ENCODE measurements at regions not wholly inside any gene's neighbourhood (a gene's known extent, or its start where the extent isn't known, plus 50 kb on each side); places are given as distances from the start of the nearest gene placed in this dataset.

- ChIA-PET CTCF (no interaction called here), POLR2A (ENCODE audit: unreplicated experiment) (no interaction called here)
- Histone ChIP-seq H4K20me1 (ENCODE audit: insufficient read depth) (no peaks in the 10 kb centered on the region), H3K79me2 (ENCODE audit: low read depth) (no peaks in the 10 kb centered on the region), H3F3A (ENCODE audit: insufficient read depth, low read depth) (no peaks in the 10 kb centered on the region), H3K4me2 (no peak overlapping the region), H3K36me3 (ENCODE audit: low read depth) (no peaks in the 10 kb centered on the region), H2AFZ (no peak overlapping the region), H3K27me3 (ENCODE audit: insufficient read depth, low read depth) (peaks cover 86% of the 10 kb centered on the region), H3K4me1 (replicated peaks; ENCODE audit: insufficient read depth) (no peaks in the 10 kb centered on the region), H3K9me2 (ENCODE audit: insufficient read depth) (no peaks in the 10 kb centered on the region), H3K4me3 (no peak overlapping the region), H3K9me3 (ENCODE audit: insufficient read depth, low read depth) (no peaks in the 10 kb centered on the region), H3K27ac (no peak overlapping the region)
- intact Hi-C loops (cut with micrococcal nuclease; ENCODE audit: unreplicated experiment): no loop called here
- DNase-seq: no peak
- no TSS peak for BruUV-seq (replicated peaks)
- TF ChIP-seq EZH2 (IDR thresholded peaks at IDR 0.05; ENCODE audit: low read depth): no peak
- TF ChIP-seq CTCF (conservative IDR thresholded peaks at IDR 0.05): no peak
Observed at GRCh38 chr1:228992044-228992443, 256.8 kb downstream of the RHOU start.

- Histone ChIP-seq H3K9me3 (ENCODE audit: insufficient read depth, low read depth) (no peaks in the 10 kb centered on the region), H3K36me3 (ENCODE audit: low read depth) (no peaks in the 10 kb centered on the region), H3K4me3 (no peak overlapping the region), H3K79me2 (ENCODE audit: low read depth) (no peaks in the 10 kb centered on the region), H2AFZ (no peak overlapping the region), H3F3A (ENCODE audit: insufficient read depth, low read depth) (no peaks in the 10 kb centered on the region), H4K20me1 (ENCODE audit: insufficient read depth) (no peaks in the 10 kb centered on the region), H3K9me2 (ENCODE audit: insufficient read depth) (no peaks in the 10 kb centered on the region), H3K4me2 (no peak overlapping the region), H3K27me3 (ENCODE audit: insufficient read depth, low read depth) (peaks cover 91% of the 10 kb centered on the region), H3K4me1 (replicated peaks; ENCODE audit: insufficient read depth) (no peaks in the 10 kb centered on the region), H3K27ac (no peak overlapping the region)
- POLR2A ChIA-PET (ENCODE audit: unreplicated experiment): no interaction called here
- BruUV-seq (replicated peaks): no TSS peak
- intact Hi-C loops (cut with micrococcal nuclease; ENCODE audit: unreplicated experiment): no loop called here
- DNase-seq: no peak
- CTCF ChIA-PET: no interaction called here
- TF ChIP-seq CTCF (conservative IDR thresholded peaks at IDR 0.05) (no peak), EZH2 (IDR thresholded peaks at IDR 0.05; ENCODE audit: low read depth) (no peak)
Observed at GRCh38 chr1:228992907-228993535, 257.7 kb downstream of the RHOU start.

- H3K4me3 ChIP-seq: no peak overlapping the region
- no peaks in the 10 kb centered on the region for H3F3A ChIP-seq (ENCODE audit: insufficient read depth, low read depth)
- intact Hi-C loops (cut with micrococcal nuclease; ENCODE audit: unreplicated experiment): no loop called here
- DNase-seq: no peak
- no peak overlapping the region for H3K27ac ChIP-seq
- no peaks in the 10 kb centered on the region for H3K9me3 ChIP-seq (ENCODE audit: insufficient read depth, low read depth)
- no peak for TF ChIP-seq EZH2 (IDR thresholded peaks at IDR 0.05; ENCODE audit: low read depth)
- no peak for TF ChIP-seq CTCF (conservative IDR thresholded peaks at IDR 0.05)
- CTCF ChIA-PET: no interaction called here
- no peaks in the 10 kb centered on the region for H4K20me1 ChIP-seq (ENCODE audit: insufficient read depth)
- no peaks in the 10 kb centered on the region for H3K36me3 ChIP-seq (ENCODE audit: low read depth)
- peaks cover 87% of the 10 kb centered on the region for H3K27me3 ChIP-seq (ENCODE audit: insufficient read depth, low read depth)
- BruUV-seq (replicated peaks): no TSS peak
- H3K4me2 ChIP-seq: no peak overlapping the region
- POLR2A ChIA-PET (ENCODE audit: unreplicated experiment): no interaction called here
- no peaks in the 10 kb centered on the region for H3K9me2 ChIP-seq (ENCODE audit: insufficient read depth)
- no peaks in the 10 kb centered on the region for H3K4me1 ChIP-seq (replicated peaks; ENCODE audit: insufficient read depth)
- H3K79me2 ChIP-seq (ENCODE audit: low read depth): no peaks in the 10 kb centered on the region
- H2AFZ ChIP-seq: no peak overlapping the region
Observed at GRCh38 chr1:228994676-228995594, 259.7 kb downstream of the RHOU start.

Data from PC-9 (cell line).